ENCODE measurements at regions not wholly inside any gene's neighbourhood (a gene's known extent, or its start where the extent isn't known, plus 50 kb on each side); places are given as distances from the start of the nearest gene placed in this dataset.

GRCh38 chr7:80288175-80289122, 153.8 kb downstream of the GNAI1 start:
- H3K4me1 Mint-ChIP-seq = no peaks in the 10 kb centered on the region
- no peak overlapping the region for H3K4me3 Mint-ChIP-seq
- H3K27me3 Mint-ChIP-seq = no peaks in the 10 kb centered on the region
- H3K9me3 Mint-ChIP-seq = peaks cover 2 to 7% (median 4%) of the 10 kb centered on the region in 3 donors
- peaks cover 1% of the 10 kb centered on the region for H3K36me3 Mint-ChIP-seq
- no peak overlapping the region for H3K27ac Mint-ChIP-seq

GRCh38 chr7:80287400-80288174, 153.0 kb downstream of the GNAI1 start:
- Mint-ChIP-seq H3K36me3 (no peaks in the 10 kb centered on the region), H3K9me3 (peaks cover 0 to 9% (median 2%) of the 10 kb centered on the region in 3 donors), H3K4me3 (no peak overlapping the region), H3K27ac (no peak overlapping the region), H3K27me3 (no peaks in the 10 kb centered on the region), H3K4me1 (no peaks in the 10 kb centered on the region)

GRCh38 chr7:80286611-80287010, 152.0 kb downstream of the GNAI1 start:
- Mint-ChIP-seq H3K4me3 (no peak overlapping the region), H3K27me3 (no peaks in the 10 kb centered on the region), H3K36me3 (no peaks in the 10 kb centered on the region), H3K4me1 (no peaks in the 10 kb centered on the region), H3K27ac (no peak overlapping the region), H3K9me3 (peaks cover 0 to 10% (median 2%) of the 10 kb centered on the region in 3 donors)

GRCh38 chr7:80284855-80285254, 150.2 kb downstream of the GNAI1 start:
- Mint-ChIP-seq H3K9me3 (peaks cover 0 to 9% (median 0%) of the 10 kb centered on the region in 3 donors), H3K4me3 (no peak overlapping the region), H3K27ac (no peak overlapping the region), H3K4me1 (no peaks in the 10 kb centered on the region), H3K27me3 (no peaks in the 10 kb centered on the region), H3K36me3 (no peaks in the 10 kb centered on the region)

- Mint-ChIP-seq H3K9me3 (peaks cover 0 to 5% (median 2%) of the 10 kb centered on the region in 3 donors), H3K4me3 (no peak overlapping the region), H3K27ac (no peak overlapping the region), H3K27me3 (no peaks in the 10 kb centered on the region), H3K4me1 (no peaks in the 10 kb centered on the region), H3K36me3 (no peaks in the 10 kb centered on the region)
Observed at GRCh38 chr7:80279760-80280159, 145.1 kb downstream of the GNAI1 start.

GRCh38 chr7:80278737-80279136, 144.1 kb downstream of the GNAI1 start:
- Mint-ChIP-seq H3K4me3 (no peak overlapping the region), H3K27me3 (no peaks in the 10 kb centered on the region), H3K27ac (no peak overlapping the region), H3K9me3 (peaks cover 0 to 5% (median 2%) of the 10 kb centered on the region in 3 donors), H3K36me3 (no peaks in the 10 kb centered on the region), H3K4me1 (no peaks in the 10 kb centered on the region)

GRCh38 chr7:80277434-80278427, 143.1 kb downstream of the GNAI1 start:
- Mint-ChIP-seq H3K4me1 (no peaks in the 10 kb centered on the region), H3K27ac (no peak overlapping the region), H3K4me3 (no peak overlapping the region), H3K27me3 (no peaks in the 10 kb centered on the region), H3K9me3 (peaks cover 0 to 2% (median 2%) of the 10 kb centered on the region in 3 donors), H3K36me3 (no peaks in the 10 kb centered on the region)

Data from IgD-negative memory B cell (primary cell).